Forelimb muscle (tissue), 1 donor: ENCODE measurements at regions not wholly inside any gene's neighbourhood (a gene's known extent, or its start where the extent isn't known, plus 50 kb on each side); places are given as distances from the start of the nearest gene placed in this dataset.
"Not testable (repeated sequence)": the region's sequence is repeated elsewhere in the genome, so short reads cannot be mapped to it uniquely, and the experiment has no call there.

ENCODE experiments used
- DNase-seq: peaks from one replicate; pipeline ENCODE4 v3.0.0-alpha.2; 2013; ENCODE audit warnings: low read depth

- DNase-seq = no peak
Measured at GRCh38 chr2:136715146-136715545, 50.2 kb upstream of the THSD7B start.

- no peak for DNase-seq
Measured at GRCh38 chr2:136714452-136714951, 50.8 kb upstream of the THSD7B start.

- DNase-seq = no peak
Measured at GRCh38 chr2:136713739-136714138, 51.6 kb upstream of the THSD7B start.

GRCh38 chr2:136705336-136705735 lies 60.0 kb upstream of the THSD7B start:
- no peak for DNase-seq

- no peak for DNase-seq
Measured at GRCh38 chr2:136703214-136703613, 62.1 kb upstream of the THSD7B start.

GRCh38 chr2:136696438-136696837 lies 68.9 kb upstream of the THSD7B start:
- DNase-seq = no peak

GRCh38 chr2:136693966-136694365 lies 71.4 kb upstream of the THSD7B start:
- DNase-seq = no peak

- DNase-seq = not testable (repeated sequence)
Measured at GRCh38 chr2:136680079-136680478, 85.3 kb upstream of the THSD7B start.

- no peak for DNase-seq
Measured at GRCh38 chr2:136665736-136666135, 99.6 kb upstream of the THSD7B start.

GRCh38 chr2:136664713-136665405 lies 100.5 kb upstream of the THSD7B start:
- no peak for DNase-seq

GRCh38 chr2:136658201-136658600 lies 107.1 kb upstream of the THSD7B start:
- no peak for DNase-seq

- peak; percentile 51 for DNase-seq
Measured at GRCh38 chr2:136653861-136654260, 111.5 kb upstream of the THSD7B start.

- peak; percentile 36 for DNase-seq
Measured at GRCh38 chr2:136651456-136652010, 113.8 kb upstream of the THSD7B start.

- DNase-seq = no peak
Measured at GRCh38 chr2:136647039-136647438, 118.3 kb upstream of the THSD7B start.

GRCh38 chr2:136645236-136645828 lies 120.0 kb upstream of the THSD7B start:
- no peak for DNase-seq

- no peak for DNase-seq
Measured at GRCh38 chr2:136639651-136640050, 125.7 kb upstream of the THSD7B start.

GRCh38 chr2:136638193-136638592 lies 127.2 kb upstream of the THSD7B start:
- DNase-seq = no peak

- no peak for DNase-seq
Measured at GRCh38 chr2:136637402-136637801, 127.9 kb upstream of the THSD7B start.

GRCh38 chr2:136628490-136628889 lies 136.9 kb upstream of the THSD7B start:
- DNase-seq = no peak

GRCh38 chr2:136613096-136613495 lies 152.2 kb upstream of the THSD7B start:
- DNase-seq = no peak

- DNase-seq = no peak
Measured at GRCh38 chr2:136612079-136612478, 153.3 kb upstream of the THSD7B start.

- no peak for DNase-seq
Measured at GRCh38 chr2:136611451-136611850, 153.9 kb upstream of the THSD7B start.

GRCh38 chr2:136582628-136583205 lies 182.6 kb upstream of the THSD7B start:
- DNase-seq = peak; percentile 2
